ENCODE measurements at regions not wholly inside any gene's neighbourhood (a gene's known extent, or its start where the extent isn't known, plus 50 kb on each side); places are given as distances from the start of the nearest gene placed in this dataset.
A peak's percentile ranks its signal among the peaks of the same experiment; 100 is the strongest.

DNA sequence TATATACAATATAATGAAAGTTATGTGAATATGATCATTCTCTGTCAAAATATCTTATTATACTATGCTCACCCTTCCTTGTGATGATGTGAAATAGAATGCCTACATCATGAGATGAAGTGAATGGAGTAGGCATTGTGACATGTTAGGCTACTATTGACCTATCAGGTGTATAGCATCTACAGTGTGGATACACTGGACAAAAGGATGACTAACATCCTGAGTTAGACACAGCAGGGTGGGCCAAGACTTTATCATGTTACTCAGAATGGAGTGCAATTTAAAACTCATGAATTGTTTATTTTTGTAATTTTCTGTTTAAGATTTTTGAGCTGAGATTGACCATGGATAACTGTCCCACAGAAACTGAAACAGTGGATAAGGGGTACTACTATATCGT is 53.4 kb upstream of the NAV3 start:
- ATAC-seq (no peak), DNase-seq (no peak)
- intact Hi-C loops (cut with DNase I): no loop called here

DNA sequence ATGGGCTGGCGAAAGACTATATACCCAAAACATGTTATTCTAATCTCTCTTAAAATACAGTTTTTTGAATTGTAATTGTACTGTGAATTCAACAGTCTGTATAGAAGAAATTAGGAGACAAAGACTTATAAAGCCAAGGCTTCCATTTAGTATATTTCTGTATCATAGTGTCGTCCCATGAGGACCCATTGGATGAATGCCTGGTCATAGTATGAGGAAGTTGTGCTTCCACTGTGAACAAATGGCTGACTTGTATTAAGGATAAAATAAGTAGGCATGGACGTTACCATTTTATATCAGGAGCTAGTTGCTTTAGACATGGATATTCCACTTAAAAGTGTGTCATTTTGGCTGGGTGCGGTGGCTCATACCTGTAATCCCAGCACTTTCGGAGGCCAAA is 55.9 kb upstream of the NAV3 start:
- intact Hi-C loops (cut with DNase I): no loop called here
- ATAC-seq (no peak), DNase-seq (no peak)

DNA sequence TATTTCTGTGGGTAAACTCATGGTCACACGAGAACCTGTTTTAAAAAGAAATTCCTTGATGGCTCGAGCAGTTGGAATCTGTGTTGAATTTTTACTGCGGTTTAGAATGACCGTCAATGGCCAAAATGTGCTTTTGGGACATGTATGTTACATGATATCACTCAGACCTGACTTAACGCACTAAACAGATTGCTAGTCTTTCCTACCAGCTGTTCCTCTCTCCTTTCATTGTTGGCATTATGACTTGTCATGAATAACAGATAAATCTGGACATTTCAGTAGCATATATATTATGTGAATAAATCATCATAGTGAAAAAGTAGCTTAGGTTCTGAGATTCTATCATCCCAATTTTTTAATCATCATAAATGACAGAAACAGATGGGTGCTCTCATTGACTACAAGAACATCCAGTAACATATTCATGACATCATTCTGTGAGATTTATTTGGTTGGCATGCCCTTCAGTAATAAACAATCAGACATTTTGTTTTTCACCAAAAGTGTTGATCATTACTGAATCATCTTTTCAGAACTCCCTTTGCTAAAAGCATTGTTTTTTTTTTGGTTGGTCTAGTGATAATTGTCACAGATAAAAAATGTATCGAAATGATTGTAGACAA is 57.9 kb upstream of the NAV3 start:
- no peak for DNase-seq
- intact Hi-C loops (cut with DNase I): no loop called here
- no peak for ATAC-seq

DNA sequence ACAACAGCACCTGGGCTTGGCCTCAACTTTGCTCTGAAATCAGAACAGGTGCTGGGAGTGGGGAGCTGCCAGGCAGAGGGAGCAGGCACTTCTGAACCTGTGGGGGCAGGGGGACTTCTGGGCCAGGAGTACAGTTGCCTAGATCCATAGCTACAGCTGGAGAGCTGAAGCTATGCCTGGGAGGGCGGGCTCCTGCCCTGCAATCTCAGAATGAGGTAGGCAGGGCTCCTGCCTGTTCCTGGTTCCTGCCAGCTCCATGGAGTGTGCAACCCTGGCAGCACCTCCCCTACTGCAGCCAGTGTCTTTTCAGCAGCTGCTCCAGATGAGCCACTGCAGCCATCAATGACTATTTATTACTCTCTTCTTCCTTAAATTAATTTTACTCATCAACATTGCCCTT is 62.1 kb upstream of the NAV3 start:
- intact Hi-C loops (cut with DNase I): no loop called here
- ATAC-seq (no peak), DNase-seq (no peak)

DNA sequence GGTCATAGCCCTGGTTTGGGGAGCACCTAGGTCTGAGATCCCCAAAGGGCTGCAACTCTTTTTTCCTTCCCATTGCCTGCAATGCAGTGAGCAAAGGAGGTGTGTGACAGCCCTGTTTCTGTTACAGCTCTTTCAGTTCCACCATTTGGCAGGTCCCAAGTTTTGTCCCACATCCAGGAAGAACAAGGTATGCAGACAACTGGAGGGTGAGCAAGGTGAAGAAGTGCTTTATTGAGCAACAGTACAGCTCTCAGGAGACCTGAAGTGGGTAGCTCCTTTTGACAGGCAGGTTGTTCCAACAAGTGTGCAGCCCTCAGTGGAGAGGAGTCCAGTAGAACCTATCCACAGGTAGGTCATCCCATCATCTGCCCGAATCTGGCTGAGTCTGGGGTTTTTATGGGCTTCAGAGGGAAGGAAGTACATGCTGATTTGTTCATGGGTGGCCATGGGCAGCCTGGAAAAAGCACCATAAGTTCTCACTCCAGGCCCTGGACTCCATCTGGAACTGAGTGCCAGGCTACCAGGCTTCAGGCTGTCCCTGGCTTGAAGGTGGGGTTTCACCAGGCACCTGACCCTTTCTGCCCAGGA is 62.8 kb upstream of the NAV3 start:
- intact Hi-C loops (cut with DNase I): no loop called here
- DNase-seq (no peak), ATAC-seq (no peak)

DNA sequence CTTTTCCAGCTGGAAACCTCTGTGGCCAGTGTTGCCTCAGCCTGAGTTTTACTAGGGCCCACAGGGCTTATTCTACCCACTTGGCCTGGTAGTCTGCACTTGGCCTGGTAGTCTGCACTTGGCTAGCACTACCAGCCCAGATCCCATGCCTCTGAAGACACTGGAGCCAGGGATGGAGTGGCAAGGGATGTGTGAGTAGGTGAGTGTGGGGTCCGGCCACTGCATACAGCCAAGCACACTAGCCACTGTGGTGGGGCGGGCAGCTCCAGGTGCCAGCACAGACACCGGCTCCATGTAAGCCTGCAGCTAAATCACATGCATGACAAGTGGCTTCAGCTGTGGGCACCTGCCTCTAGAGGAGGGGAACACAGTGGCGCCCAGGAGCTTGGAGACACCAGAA is 63.4 kb upstream of the NAV3 start:
- DNase-seq: no peak
- intact Hi-C loops (cut with DNase I): no loop called here
- peak in 1 of 2 donors; percentile 47 for ATAC-seq

DNA sequence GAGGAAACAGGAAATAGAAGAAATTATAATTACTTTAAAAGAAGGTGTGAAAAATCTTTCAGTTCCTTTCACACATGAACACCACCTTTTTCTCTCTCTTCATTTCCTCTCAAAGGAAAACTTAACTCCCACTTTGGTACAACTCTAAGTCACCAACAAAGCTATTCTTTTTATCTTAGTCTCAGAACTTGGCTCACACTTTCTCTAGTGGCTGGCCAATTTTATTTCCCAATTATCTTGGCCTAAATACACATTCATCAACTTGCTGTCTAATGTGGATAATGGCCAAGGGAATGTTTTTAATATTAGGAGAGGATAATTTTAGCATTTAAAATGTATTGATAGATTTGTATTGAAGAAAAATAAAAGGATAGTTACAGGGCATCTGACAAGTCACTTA is 64.5 kb upstream of the NAV3 start:
- intact Hi-C loops (cut with DNase I): no loop called here
- ATAC-seq: peak in 1 of 2 donors; percentile 78
- no peak for DNase-seq

DNA sequence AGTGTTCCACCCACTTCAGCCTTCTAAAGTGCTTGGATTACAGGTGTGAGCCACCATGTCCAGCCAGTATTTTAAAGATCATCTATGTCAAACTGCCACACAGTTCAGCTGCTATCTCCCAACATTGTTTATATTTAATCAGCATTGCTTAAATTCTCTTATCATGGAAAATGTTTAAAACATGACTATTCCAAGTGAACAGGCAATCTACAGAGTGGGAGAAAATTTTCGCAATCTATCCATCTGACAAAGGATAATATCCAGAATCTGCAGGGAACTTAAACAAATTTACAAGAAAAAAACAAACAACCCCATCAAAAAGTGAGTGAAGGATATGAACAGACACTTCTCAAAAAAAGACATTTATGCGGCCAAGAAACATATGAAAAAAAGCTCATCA is 69.4 kb upstream of the NAV3 start:
- intact Hi-C loops (cut with DNase I): no loop called here
- ATAC-seq (no peak), DNase-seq (no peak)

DNA sequence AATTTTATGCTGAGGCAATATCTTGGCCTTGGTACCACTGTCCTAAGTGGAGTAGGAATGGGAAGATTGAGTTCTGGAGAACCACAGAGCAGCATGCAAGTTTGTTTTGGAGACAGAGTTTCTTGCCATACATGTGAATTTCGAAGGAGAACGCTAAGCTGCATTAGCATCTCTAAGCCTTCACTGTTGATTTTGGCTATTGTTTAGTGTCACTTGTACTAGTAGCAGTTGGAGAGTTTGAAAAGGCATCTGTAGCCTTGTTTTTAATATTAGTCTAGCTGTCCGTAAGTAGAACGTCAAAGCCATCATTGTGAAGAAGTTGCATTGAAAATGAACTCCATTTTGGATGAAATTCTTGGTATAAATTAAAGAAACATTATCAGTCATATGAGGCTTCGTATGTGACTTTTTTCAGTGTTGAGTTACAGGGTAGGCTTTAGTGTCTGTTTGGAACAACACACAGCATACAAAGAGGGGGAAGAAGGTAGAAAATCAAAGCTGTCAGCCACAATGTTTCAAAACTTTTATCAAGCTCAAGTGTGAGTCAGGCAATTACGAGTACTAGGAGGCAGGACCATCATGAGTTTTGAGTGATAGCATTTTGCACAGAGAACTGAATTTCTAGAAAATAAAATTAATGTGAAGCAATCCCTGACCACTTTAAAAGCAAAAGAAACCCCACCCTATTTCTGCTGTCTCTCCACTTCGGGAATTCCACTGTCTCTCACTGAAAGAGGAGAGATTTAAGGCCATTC is 70.2 kb upstream of the NAV3 start:
- intact Hi-C loops (cut with DNase I): no loop called here
- ATAC-seq (peak in 1 of 2 donors; percentile 51), DNase-seq (no peak)

DNA sequence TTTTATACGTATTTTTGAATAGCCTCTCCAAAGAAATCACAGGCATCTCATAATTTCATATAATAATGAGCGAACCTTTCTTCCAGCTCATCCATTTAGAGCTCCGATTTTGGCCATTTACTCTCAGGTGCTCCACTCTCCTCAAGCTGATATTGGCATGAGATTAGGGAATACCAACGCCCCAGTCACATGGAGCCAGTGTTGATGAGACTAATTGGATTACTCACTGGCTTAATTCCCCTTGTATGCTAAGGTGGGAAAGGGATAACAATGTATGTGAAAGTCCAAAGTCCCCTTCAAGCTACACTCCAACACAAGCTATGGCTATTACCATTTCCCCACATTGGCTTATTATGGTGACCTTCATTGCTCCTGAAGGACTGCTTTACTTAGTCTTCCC is 76.6 kb upstream of the NAV3 start:
- intact Hi-C loops (cut with DNase I): no loop called here
- DNase-seq: no peak
- no peak for ATAC-seq

DNA sequence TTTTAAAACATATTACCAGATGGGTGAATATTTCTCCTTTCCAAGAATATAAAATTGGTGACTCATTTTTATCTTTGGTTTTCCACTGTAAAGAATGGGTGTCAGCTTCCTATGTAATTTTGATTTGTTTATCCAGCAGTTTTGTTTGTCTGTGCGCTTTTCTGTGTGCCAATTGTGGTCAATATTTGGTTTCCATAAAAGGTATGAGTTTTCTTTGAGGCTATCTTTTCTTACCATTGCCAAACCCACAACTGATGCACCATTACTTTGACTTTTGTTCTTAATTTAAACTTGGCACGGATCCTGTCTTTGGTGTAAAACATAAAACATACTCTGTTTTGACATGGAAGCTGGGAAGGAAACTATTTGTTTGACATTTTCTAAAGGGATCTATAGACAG is 78.8 kb upstream of the NAV3 start:
- no peak for ATAC-seq
- DNase-seq: no peak
- intact Hi-C loops (cut with DNase I): no loop called here

DNA sequence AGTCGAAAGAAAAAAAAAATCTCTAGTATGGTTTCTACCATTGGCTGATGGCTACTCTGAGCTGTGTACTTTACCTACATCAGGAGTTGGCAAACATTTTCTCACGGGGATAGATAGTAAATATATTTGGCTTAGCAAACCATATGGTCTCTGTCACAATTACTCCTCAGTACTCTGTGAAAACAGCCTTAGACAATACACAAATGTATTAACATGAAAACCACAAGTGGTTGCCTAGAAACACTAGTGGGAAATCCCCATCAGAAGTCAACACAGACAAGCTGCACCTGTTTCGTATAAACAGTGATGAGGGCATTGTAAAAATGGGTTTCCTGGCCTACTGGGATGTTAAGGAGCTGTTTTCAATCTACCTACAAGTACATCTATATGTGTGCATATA is 84.6 kb upstream of the NAV3 start:
- DNase-seq: no peak
- intact Hi-C loops (cut with DNase I): no loop called here
- ATAC-seq: peak in 1 of 2 donors; percentile 54

DNA sequence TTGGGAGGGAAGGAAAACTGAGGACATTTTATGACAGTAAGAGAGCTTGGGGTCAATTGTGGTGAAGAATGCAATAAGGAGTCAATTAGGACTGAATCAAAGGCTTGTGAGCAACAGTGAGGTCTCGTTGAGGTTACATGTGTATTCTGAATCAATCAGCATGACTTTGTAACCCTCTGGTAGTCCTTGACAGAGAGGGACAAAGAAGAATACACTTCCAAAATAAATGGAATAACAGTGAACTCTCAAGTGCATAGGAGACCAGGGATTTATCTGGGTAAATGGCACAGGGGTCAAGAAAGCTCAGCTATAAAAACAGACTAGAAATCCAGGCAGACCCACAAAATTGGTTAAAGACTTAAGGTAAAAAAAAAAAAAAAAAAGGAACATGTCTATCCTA is 85.1 kb upstream of the NAV3 start:
- ATAC-seq (no peak), DNase-seq (no peak)
- intact Hi-C loops (cut with DNase I): no loop called here

DNA sequence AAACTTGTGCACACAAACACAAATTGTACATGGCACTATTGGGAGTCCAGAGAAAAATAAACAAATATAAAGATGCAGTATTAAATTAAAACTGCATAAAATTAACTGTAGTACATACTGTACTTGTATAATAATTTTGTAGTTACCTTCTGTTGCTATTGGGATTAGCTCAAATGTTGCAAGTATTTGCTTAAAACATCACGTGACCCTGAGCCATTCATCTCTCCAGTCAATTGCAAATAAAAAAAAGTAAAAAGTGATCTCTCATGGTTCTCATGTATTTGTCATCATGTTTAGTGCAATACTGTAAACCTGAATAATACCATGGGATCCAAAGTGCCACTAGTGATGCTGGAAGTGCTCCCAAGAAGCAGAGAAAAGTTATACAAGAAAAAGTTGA is 88.1 kb upstream of the NAV3 start:
- no peak for DNase-seq
- no peak for ATAC-seq
- intact Hi-C loops (cut with DNase I): no loop called here

DNA sequence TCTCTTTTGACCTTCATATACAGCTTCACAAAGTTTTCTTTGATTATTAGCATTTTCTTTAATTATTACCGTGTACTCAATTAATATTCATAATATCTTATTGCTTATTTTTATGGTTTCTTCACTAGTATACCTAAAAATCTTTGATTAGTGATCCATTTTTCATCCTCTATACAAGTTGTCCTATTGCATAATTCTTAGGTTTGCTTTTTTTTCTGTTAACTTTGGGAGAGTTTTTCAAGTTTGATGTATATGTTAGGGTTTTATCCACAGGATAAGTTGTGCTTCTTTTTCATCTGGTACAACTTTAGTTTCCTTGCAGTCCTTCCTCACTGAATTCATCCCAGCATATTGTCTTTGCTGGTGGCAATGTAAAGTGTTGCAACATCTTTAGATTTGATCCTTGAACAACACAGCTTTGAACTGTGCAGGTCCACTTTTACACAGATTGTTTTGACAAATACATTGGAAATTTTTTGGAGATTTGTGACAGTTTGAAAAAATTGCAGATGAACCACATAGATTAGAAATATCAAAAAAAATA is 88.6 kb upstream of the NAV3 start:
- ATAC-seq: no peak
- DNase-seq: no peak
- intact Hi-C loops (cut with DNase I): no loop called here

DNA sequence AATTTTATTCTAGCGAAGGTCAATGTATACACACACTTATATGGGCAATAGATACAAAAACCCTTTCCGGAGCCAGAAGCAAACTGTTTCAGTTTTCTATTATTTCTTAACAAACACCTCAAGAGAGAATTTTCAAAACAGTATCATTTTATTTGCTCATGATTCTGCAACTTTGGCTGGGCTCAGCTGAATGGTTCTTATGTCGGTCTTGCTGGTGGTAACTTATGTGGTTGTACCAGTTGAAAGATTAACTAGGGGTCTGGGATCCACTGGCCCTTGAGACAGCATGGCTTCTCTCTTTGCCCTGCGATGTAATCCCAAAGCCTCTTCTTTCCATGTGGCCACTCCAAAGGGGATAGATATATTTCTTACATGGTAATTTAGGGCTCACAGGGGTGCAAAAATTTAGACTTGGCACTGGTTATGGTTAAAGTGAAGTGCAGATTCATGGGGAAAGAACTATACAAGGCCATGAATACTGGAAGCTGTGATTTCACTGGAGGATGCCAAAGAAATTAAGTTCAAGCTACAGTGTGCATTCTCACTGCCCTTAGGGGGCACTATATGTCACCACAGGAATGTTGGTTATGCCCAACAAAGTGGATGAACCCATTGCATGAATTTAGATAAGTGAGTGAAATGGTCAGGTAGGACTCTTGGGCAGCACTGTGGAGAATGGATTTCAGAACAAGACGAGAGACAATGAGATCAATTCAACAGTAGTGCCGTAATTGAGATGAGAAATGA is 94.3 kb upstream of the NAV3 start:
- intact Hi-C loops (cut with DNase I): no loop called here
- no peak for ATAC-seq
- no peak for DNase-seq

DNA sequence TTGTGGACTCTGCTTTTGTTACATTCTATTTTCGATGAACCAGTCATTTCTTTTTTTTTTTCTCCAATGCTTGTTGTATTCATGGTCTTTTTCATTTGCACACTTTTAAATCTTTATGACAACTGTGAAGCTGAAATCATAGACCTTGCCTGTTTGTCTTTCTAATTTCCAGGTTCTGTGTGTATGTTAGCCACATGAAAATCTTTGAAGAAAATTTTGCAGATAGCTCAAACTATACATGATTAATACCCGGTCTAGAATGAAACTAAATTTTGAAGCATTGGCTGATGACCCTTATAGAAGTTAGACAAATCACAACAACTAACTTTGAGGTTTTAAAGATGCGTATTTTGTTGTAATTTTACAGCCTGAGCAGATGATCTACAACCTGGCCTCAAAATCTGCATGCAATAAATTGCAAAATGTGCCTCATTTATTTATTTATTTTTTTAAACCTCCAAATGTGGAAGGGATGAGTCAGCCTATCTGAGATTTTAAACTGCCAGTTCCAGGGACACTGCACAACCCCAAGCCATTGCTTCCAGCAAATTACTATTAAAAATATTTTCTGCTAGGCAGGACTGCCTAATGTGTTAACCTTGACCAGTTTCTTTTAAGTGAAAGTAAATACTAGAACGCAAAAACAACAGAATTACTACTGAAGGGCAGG is 96.3 kb upstream of the NAV3 start:
- DNase-seq (no peak), ATAC-seq (no peak)
- intact Hi-C loops (cut with DNase I): no loop called here

DNA sequence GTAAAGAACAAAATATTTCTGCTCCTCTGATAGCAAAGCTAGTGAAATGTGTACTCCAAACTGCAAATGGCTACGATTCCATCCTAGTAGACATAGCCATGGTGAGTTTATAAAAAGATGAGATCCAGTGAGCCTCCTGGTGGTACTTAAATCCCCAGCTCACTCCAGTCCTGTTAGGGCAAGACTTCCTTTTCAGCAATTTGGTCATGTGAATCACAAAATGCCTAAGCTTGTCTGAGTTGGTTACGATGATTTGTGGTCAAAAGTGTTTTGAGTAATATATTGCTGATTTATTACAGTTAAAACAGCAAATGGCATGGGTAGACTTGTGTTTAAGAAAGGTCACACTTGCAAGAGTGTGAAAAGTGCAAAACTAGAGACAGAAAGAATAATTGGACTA is 102.7 kb upstream of the NAV3 start:
- intact Hi-C loops (cut with DNase I): no loop called here

DNA sequence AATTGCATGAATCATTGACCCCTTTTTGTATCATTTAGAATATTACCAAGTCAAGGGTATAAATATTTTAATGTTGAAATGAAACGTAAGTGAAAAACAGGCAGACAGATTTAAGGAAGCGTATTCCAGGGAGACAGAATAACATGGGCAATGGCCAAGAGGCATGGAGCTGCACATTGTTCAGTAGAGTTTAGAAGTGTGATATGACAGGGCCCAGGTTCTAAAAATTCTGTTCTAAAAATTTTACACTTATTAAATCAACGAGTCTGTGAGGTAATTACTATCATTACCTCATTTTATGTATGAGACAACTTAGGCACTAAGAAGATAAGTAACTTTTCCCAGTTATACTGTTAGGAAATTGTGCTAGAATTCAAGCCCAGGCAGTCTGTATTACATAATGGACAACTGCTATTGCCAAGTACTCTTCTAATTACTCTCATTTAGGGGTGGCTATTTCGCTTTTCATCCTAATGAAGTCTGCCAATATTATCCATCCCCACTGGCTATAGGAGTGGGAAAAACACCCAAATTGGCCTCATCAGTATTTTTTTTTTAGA is 103.2 kb upstream of the NAV3 start:
- DNase-seq (no peak), ATAC-seq (no peak)
- intact Hi-C loops (cut with DNase I): no loop called here

More for the DNA sequence above, 102.7 kb upstream of the NAV3 start:
- ATAC-seq (no peak), DNase-seq (no peak)

Data from left cardiac atrium (tissue), 4 donors.